HCT116 (cell line): ENCODE measurements at regions not wholly inside any gene's neighbourhood (a gene's known extent, or its start where the extent isn't known, plus 50 kb on each side); places are given as distances from the start of the nearest gene placed in this dataset.

ENCODE experiments used
- EZH2phosphoT487 ChIP-seq: fragments of 200-600 bp; IDR thresholded peaks from 2 replicates; pipeline ENCODE4 v1.6.1; 2018; ENCODE audit warnings: antibody characterized with exemption, borderline replicate concordance
- POLR2A ChIP-seq: IDR thresholded peaks from 2 replicates; pipeline ENCODE4 v1.7.0; 2011; ENCODE audit warnings: borderline replicate concordance; ENCODE audit not compliant: insufficient read depth, insufficient read length; ENCODE audit errors: extremely low read depth

GRCh38 chr3:104628185-104628789 lies 738.4 kb upstream of the ALCAM start:
- TF ChIP-seq POLR2A: no peak
- TF ChIP-seq EZH2phosphoT487: no peak
